Activated CD8-positive, alpha-beta T cell treated with anti-CD3 and anti-CD28 coated beads for 36 hours (primary cell): ENCODE measurements at regions not wholly inside any gene's neighbourhood (a gene's known extent, or its start where the extent isn't known, plus 50 kb on each side); places are given as distances from the start of the nearest gene placed in this dataset.

ENCODE experiments used
- ATAC-seq: fragments of 200-7000 bp; cut with Tn5 transposase; one replicate; pipeline ENCODE4 v1.10.0; 2021; ENCODE audit warnings: mild to moderate bottlenecking, moderate library complexity
- CTCF ChIA-PET: fragments of 350-600 bp; sonication (Branson Sonifier 250); formaldehyde crosslinking; loops from one replicate; lab custom pipeline; 2021; ENCODE audit warnings: antibody characterized with exemption; lab: Charles Lee
- POLR2A ChIA-PET: fragments of 350-600 bp; sonication (Branson Sonifier 250); formaldehyde crosslinking; loops from one replicate; lab custom pipeline; 2021; ENCODE audit warnings: antibody characterized with exemption; lab: Charles Lee
- DNase-seq: peaks from one replicate; pipeline ENCODE4 v3.0.0-alpha.2; 2020
- H3K27ac Mint-ChIP-seq: one replicate; pipeline ENCODE4 v1.8.0; 2021; ENCODE audit warnings: mild to moderate bottlenecking, mixed read lengths
- H3K27me3 Mint-ChIP-seq: one replicate; pipeline ENCODE4 v1.8.0; 2021; ENCODE audit warnings: mixed read lengths
- H3K36me3 Mint-ChIP-seq: one replicate; pipeline ENCODE4 v1.8.0; 2021; ENCODE audit warnings: low read depth, mixed read lengths
- H3K4me1 Mint-ChIP-seq: one replicate; pipeline ENCODE4 v1.8.0; 2021; ENCODE audit warnings: low read depth, mixed read lengths
- H3K4me3 Mint-ChIP-seq: one replicate; pipeline ENCODE4 v1.8.0; 2021; ENCODE audit warnings: mild to moderate bottlenecking, moderate library complexity, mixed read lengths
- H3K9me3 Mint-ChIP-seq: one replicate; pipeline ENCODE4 v1.8.0; 2021; ENCODE audit warnings: mixed read lengths
- CTCF ChIP-seq: fragments of 200-600 bp; IDR thresholded peaks from one replicate; pipeline ENCODE4 v1.8.0; 2022; ENCODE audit warnings: antibody characterized with exemption, mild to moderate bottlenecking
- intact Hi-C: fragments of 100-400 bp; cut with micrococcal nuclease; formaldehyde crosslinking; loops from one replicate; pipeline ENCODE4 v1.10.0; 2022

GRCh38 chr15:38059665-38060064, 125.2 kb downstream of the TMCO5A start:
- TF ChIP-seq CTCF: no peak
- Mint-ChIP-seq H3K4me3 (no peak overlapping the region), H3K9me3 (no peaks in the 10 kb centered on the region), H3K36me3 (no peaks in the 10 kb centered on the region), H3K4me1 (peaks cover 13% of the 10 kb centered on the region), H3K27me3 (peaks cover 18% of the 10 kb centered on the region), H3K27ac (no peak overlapping the region)
- ATAC-seq: no peak
- DNase-seq: no peak
- ChIA-PET POLR2A (interaction anchor here (0.5 to 1.3 kb wide), 2 partner anchors 10 to 661 kb away, joined by 3 to 4 read pairs; no protein-coding TSS in a partner anchor), CTCF (interaction anchor here (1.0 to 1.4 kb wide), 3 partner anchors 8 to 56 kb away, joined by 3 to 4 read pairs (median 3); no protein-coding TSS in a partner anchor)
- intact Hi-C loops: loop anchor here (10.0 kb wide), 1 partner anchor 195 kb away; the partner anchor contains the start of gene SPRED1

GRCh38 chr15:38061856-38062649, 127.6 kb downstream of the TMCO5A start:
- H3K4me1 Mint-ChIP-seq: peaks cover 13% of the 10 kb centered on the region
- no peak for DNase-seq
- H3K9me3 Mint-ChIP-seq: no peaks in the 10 kb centered on the region
- POLR2A ChIA-PET: no interaction called here
- peaks cover 27% of the 10 kb centered on the region for H3K27me3 Mint-ChIP-seq
- intact Hi-C loops: loop anchor here (10.0 kb wide), 1 partner anchor 193 kb away; the partner anchor contains the start of gene SPRED1
- no peak overlapping the region for H3K27ac Mint-ChIP-seq
- CTCF ChIA-PET: no interaction called here
- ATAC-seq: no peak
- no peak for TF ChIP-seq CTCF
- H3K36me3 Mint-ChIP-seq: no peaks in the 10 kb centered on the region
- H3K4me3 Mint-ChIP-seq: no peak overlapping the region

- H3K27me3 Mint-ChIP-seq: peaks cover 32% of the 10 kb centered on the region
- H3K36me3 Mint-ChIP-seq: no peaks in the 10 kb centered on the region
- no peak overlapping the region for H3K27ac Mint-ChIP-seq
- DNase-seq: no peak
- no peaks in the 10 kb centered on the region for H3K9me3 Mint-ChIP-seq
- ChIA-PET CTCF (no interaction called here), POLR2A (no interaction called here)
- no peak for TF ChIP-seq CTCF
- ATAC-seq: no peak
- intact Hi-C loops: loop anchor here (10.0 kb wide), 1 partner anchor 192 kb away; the partner anchor contains the start of gene SPRED1
- H3K4me1 Mint-ChIP-seq: peaks cover 13% of the 10 kb centered on the region
- H3K4me3 Mint-ChIP-seq: no peak overlapping the region
These were observed 128.3 kb downstream of the TMCO5A start for GRCh38 chr15:38062696-38063095.

GRCh38 chr15:38065721-38066345, 131.4 kb downstream of the TMCO5A start:
- Mint-ChIP-seq H3K36me3 (no peaks in the 10 kb centered on the region), H3K27ac (no peak overlapping the region), H3K27me3 (peaks cover 42% of the 10 kb centered on the region), H3K9me3 (no peaks in the 10 kb centered on the region), H3K4me1 (peaks cover 20% of the 10 kb centered on the region), H3K4me3 (no peak overlapping the region)
- ATAC-seq: no peak
- TF ChIP-seq CTCF: no peak
- DNase-seq: no peak
- intact Hi-C loops: loop anchor here (10.0 kb wide), 1 partner anchor 189 kb away; the partner anchor contains the start of gene SPRED1
- ChIA-PET POLR2A (no interaction called here), CTCF (interaction anchor here (1.8 kb wide), 1 partner anchor 42 kb away, joined by 3 read pairs; no protein-coding TSS in a partner anchor)
